ENCODE measurements at regions not wholly inside any gene's neighbourhood (a gene's known extent, or its start where the extent isn't known, plus 50 kb on each side); places are given as distances from the start of the nearest gene placed in this dataset.

DNA sequence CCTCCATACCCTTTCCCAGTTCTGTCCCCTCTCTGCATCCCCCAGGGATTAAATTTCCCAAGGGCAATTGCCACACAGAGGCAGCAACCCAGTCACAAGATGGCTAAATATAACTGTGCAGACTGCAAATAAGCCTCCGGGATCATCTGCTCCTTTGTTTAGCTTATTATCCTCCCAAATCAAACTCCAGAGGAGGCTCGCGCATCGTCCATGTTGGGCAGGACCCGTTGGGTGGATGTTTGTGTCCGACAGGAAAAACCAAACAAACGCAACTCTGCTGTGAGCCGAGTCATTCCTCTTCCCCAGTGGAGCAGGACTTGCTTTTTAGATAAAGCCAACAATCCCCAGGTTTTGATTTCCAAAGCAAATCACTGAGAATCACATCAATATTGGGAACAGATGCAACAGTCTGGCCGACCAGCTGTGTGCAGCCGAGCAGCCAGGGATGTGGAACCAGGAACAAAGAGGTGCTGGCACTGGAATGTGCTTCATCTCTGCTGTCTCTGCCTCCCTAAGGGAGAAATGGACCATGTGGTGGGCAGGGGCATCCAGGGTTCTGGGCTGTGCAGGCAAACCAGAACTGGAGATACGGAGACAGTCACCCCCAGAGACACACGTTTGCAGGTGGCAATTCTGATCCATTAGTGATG is 89.8 kb downstream of the PTTG1 start:
- DNase-seq, result no peak

Measured in Kasumi-1 (cell line).